Peyer's patch (tissue), 4 donors: ENCODE measurements at regions not wholly inside any gene's neighbourhood (a gene's known extent, or its start where the extent isn't known, plus 50 kb on each side); places are given as distances from the start of the nearest gene placed in this dataset.

Experiments used
- POLR2A ChIP-seq, 2 donors: fragments of 450-650 bp; IDR thresholded peaks; one replicate each; pipeline ENCODE4 v1.5.1; 2017; ENCODE audit warnings: antibody characterized with exemption in 2 of 2, mild to moderate bottlenecking in 2 of 2, moderate library complexity in 2 of 2
- TF ChIP-seq, protein P1 (sequence below), 6 experiments: fragments of 450-650 bp in 4 of 6; fragments of 200-600 bp in 2 of 6; sonication (generic) in 1 of 6; IDR thresholded peaks; one replicate each; pipeline ENCODE4 v1.5.1; 2017 to 2019; ENCODE audit warnings: antibody characterized with exemption in 6 of 6, mild to moderate bottlenecking in 3 of 6, moderate library complexity in 1 of 6

DNA sequence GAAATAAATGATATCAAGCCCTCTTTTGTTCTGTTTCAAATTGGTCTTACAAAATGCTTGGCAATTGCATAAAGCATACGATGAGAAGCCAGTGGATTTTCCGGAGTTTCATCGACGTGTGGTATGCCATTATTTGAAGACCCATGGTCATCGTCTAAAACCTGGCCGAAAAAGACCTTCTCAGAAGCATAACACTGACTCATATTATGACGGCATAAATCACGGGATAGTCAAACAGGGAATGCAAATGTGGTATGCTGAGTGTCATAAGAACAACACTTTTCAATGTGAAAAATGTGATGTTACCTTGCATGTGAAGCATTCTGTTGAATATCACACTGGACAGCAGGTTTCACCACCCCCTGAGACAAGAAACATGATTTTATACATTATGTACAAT is 695.2 kb downstream of the GRXCR1 start:
- TF ChIP-seq, protein P1, sequence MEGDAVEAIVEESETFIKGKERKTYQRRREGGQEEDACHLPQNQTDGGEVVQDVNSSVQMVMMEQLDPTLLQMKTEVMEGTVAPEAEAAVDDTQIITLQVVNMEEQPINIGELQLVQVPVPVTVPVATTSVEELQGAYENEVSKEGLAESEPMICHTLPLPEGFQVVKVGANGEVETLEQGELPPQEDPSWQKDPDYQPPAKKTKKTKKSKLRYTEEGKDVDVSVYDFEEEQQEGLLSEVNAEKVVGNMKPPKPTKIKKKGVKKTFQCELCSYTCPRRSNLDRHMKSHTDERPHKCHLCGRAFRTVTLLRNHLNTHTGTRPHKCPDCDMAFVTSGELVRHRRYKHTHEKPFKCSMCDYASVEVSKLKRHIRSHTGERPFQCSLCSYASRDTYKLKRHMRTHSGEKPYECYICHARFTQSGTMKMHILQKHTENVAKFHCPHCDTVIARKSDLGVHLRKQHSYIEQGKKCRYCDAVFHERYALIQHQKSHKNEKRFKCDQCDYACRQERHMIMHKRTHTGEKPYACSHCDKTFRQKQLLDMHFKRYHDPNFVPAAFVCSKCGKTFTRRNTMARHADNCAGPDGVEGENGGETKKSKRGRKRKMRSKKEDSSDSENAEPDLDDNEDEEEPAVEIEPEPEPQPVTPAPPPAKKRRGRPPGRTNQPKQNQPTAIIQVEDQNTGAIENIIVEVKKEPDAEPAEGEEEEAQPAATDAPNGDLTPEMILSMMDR (IDR thresholded peaks at IDR 0.05): no peak
- no peak for TF ChIP-seq POLR2A (IDR thresholded peaks at IDR 0.05)
